22Rv1 (cell line): ENCODE measurements at regions not wholly inside any gene's neighbourhood (a gene's known extent, or its start where the extent isn't known, plus 50 kb on each side); places are given as distances from the start of the nearest gene placed in this dataset.

Source experiments
- H3K27ac ChIP-seq: fragments of 450-650 bp; 2 replicates; pipeline ENCODE4 v1.5.1; 2017
- ZFX ChIP-seq: fragments of 450-650 bp; IDR thresholded peaks from 2 replicates; pipeline ENCODE4 v1.6.1; 2017; ENCODE audit warnings: antibody characterized with exemption, borderline replicate concordance
- TF ChIP-seq, protein P1 (sequence below): fragments of 450-650 bp; IDR thresholded peaks from 2 replicates; pipeline ENCODE4 v1.5.1; 2017; ENCODE audit warnings: mild to moderate bottlenecking

DNA sequence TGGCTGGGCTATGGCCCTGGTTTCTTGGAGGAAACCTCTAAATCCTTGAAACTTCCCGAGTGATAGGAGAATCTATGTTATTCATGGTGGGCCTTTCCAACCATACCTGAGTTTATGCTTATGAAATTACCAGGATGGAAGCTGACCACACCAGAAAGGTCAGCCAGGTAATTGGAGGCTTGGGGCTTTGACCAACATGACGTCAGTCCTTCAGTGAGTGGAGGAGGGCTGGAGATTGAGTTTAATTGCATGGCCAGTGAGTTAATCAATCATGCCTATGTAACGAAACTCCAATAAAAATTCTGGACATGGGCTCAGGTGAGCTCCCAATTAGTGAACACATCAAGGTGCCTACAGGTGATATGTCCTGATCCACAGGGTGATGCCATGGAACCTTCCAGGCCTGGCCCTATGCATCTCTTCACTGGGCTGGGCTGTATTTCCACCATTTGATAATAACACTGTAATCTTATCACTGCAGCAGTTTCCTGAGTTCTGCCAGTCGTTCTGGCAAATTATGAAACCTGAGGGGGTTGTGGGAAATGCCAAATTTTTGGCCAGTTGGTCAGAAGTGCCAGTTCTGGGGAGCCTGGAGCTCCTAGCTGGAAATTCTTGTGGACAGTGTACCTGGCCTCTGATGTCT is 106.5 kb downstream of the CDH26 start:
- TF ChIP-seq ZFX = no peak
- TF ChIP-seq, protein P1, sequence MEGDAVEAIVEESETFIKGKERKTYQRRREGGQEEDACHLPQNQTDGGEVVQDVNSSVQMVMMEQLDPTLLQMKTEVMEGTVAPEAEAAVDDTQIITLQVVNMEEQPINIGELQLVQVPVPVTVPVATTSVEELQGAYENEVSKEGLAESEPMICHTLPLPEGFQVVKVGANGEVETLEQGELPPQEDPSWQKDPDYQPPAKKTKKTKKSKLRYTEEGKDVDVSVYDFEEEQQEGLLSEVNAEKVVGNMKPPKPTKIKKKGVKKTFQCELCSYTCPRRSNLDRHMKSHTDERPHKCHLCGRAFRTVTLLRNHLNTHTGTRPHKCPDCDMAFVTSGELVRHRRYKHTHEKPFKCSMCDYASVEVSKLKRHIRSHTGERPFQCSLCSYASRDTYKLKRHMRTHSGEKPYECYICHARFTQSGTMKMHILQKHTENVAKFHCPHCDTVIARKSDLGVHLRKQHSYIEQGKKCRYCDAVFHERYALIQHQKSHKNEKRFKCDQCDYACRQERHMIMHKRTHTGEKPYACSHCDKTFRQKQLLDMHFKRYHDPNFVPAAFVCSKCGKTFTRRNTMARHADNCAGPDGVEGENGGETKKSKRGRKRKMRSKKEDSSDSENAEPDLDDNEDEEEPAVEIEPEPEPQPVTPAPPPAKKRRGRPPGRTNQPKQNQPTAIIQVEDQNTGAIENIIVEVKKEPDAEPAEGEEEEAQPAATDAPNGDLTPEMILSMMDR = no peak

DNA sequence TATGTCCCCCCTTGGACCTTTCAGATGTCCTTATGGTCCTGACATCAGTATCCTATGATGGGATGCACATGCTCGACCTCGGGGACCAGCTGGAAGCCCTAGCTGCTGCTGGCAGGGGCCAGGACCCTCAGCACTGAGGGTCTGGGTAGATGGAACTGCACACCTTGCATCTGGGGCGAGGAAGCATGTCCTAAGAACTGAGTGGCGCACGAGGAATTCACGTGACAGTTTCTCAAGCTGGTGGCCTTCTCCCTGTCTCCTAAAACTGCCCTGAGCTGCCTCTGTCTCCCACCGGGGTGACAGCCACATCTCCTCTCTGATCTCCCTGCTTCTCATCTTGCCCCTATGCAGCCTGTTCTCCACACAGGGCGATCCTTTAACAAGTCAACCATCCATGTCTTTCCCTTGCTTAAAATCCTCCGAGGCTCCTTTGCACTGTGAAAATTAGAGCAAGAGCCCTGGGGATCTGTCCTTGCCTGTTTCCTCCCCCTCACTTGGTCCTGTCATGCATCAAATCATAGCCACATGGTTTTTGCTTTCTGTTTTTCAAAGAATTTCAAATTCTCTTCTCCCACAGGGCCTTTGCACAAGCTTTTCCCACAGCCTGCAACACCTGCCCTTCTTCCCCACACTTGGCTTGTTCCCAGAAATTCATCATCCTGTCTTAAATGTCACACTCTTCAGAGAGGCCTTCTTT is 107.7 kb downstream of the CDH26 start:
- TF ChIP-seq ZFX = no peak
- H3K27ac ChIP-seq = no peak overlapping the region

More for the DNA sequence above, 106.5 kb downstream of the CDH26 start:
- H3K27ac ChIP-seq = no peak overlapping the region

DNA sequence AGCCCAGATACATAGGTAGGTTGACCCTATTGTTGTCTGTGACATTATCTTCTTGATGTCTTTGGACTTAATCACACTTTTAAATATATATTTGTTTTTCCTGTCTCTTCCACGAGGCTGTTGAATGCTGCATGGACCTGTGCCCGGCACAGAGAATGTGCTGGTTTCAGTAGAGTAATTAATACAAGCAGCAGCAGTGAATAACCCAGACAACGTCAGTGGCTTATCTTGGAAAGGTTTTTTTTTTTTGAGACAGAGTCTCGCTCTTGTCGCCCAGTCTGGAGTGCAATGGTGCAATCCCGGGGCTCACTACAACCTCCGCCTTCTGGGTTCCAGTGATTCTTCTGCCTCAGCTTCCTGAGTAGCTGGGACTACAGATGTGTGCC is 108.2 kb downstream of the CDH26 start:
- TF ChIP-seq ZFX = no peak
- no peak overlapping the region for H3K27ac ChIP-seq

DNA sequence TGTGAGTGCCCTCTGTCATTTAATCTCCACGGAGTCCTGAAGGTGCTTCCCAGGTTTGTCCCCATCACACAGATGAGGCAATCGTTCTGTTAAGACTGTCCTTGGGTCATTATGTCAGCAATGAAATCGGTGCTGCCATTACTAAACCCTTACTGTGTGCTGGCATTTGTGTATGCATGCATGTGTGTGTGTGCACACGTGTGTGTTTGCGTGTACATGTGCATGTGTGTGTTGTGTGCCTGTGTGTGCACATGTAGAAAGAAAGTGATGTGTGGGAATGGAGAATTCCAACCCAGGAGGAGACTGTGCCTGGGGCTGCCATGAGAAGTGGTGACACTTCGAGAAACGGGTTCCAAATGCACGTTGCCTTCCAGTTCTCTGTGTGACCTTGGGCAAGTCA is 110.3 kb downstream of the CDH26 start:
- TF ChIP-seq ZFX = no peak
- TF ChIP-seq, protein P1 = no peak
- H3K27ac ChIP-seq = no peak overlapping the region

DNA sequence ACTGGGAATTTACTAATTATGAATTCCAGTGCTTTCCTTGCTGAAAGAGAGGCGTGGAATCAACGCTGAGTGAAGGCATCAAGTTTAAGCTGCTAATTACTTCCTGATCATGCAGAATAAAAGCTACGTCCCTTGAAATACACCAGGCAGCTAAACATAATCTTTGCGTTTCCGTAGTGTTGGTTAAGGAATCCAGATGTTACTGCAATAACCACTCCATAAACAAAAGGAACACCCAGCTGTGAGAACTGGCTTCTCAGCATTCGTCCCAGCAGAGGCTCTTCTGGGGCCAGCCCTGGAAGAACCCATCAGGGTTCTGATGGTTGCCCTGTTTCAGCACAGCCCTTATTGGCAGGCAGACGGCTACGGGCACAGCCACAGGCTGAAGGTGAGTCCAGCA is 111.4 kb downstream of the CDH26 start:
- TF ChIP-seq ZFX = no peak
- no peak overlapping the region for H3K27ac ChIP-seq

DNA sequence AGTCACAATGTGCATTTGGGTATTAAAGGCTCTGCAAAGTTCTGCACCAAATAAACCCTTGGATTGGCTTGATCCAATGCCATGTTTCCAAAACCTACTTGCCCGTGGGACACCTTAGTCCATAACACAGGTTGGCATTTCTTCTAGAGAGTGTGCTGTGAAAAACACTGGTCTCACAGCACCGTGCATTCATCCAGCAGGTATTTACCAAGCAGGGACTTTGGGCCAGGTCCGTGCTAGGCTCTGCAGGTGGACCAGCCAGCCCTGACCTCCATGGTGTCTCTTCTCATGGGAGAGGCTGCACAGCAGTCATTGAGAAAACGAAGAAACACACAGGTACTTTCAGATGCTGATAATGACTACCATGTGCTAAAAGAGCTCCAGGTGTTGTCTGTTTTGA is 112.6 kb downstream of the CDH26 start:
- H3K27ac ChIP-seq = no peak overlapping the region
- TF ChIP-seq, protein P1 = no peak
- no peak for TF ChIP-seq ZFX

DNA sequence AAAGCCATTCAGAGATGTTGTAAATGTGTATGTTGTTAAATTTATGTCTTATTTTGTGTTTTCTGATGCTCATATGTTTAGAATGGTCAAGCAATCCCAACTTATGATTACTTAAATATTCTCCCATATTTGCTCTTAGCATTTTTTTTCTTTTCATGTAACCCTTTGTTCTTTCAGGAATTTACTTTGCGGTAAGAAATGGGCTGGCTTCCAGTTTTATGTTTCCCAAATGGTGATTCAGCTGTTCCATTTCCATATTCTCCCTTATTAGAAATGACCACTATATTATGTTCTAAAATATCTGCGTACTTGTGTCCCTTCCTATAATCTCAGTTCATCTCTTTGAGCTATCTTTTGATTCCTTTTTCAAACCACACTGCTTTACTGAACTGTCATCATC is 113.7 kb downstream of the CDH26 start:
- H3K27ac ChIP-seq = no peak overlapping the region
- TF ChIP-seq, protein P1 = no peak
- no peak for TF ChIP-seq ZFX

DNA sequence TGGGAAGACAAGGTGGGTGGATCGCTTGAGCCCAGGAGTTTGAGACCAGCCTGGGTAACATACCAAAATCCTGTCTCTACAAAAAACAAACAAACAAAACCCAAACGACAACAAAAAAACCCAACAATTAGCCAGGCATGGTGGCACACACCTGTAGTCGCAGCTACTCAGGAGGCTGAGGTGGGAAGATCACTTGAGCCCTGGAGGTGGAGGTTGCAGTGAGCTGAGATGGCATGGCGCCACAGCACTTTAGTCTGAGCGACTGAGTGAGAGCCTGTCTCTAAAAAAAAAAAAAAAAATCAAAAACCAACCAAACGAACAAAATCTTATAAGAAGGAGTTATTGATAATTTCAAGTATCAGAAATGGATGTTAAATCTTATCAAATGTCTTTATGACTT is 114.9 kb downstream of the CDH26 start:
- no peak overlapping the region for H3K27ac ChIP-seq
- TF ChIP-seq, protein P1 = no peak
- TF ChIP-seq ZFX = no peak

DNA sequence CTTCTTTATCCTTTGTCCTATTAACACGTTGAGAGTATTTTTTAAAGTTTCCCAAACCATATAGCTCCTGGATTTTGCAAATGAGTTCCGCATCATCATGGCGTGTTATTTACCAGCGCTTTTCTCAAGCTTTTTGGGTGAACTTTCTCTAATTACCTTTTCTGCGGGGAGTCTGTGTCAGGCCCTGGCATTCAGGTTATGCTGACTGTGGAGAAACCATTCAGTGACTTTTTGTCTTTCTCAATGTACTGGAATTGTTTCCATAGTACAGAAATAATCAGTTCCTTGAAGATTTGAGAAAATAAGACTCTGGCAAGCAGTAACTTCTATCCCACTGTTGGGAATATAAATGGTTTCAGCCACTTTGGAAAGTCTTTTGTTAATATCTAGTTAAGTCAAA is 115.3 kb downstream of the CDH26 start:
- TF ChIP-seq, protein P1 = no peak
- no peak for TF ChIP-seq ZFX
- H3K27ac ChIP-seq = no peak overlapping the region
